ENCODE measurements at regions not wholly inside any gene's neighbourhood (a gene's known extent, or its start where the extent isn't known, plus 50 kb on each side); places are given as distances from the start of the nearest gene placed in this dataset.

DNA sequence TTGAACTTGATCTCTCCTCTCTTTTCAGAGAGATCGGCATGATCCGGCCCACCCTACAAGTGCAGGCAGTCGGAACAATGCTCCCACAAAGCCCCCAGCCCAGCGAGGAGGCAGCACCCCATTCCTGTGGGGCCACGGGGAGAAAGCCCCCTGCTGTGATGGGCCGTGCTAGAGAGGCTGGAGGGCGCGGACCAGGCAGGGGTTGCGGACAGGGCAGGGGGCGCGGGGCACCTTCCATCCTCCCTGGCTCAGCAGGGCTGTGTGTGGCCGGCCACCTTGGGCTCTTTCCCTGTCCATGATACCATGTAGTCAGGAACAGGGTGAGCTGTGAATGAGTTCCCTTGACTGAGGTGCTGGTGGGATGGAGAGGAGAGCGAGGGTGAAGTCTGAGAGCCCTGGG lies 379.8 kb downstream of the BRD1 start:
- TF ChIP-seq, protein P1, sequence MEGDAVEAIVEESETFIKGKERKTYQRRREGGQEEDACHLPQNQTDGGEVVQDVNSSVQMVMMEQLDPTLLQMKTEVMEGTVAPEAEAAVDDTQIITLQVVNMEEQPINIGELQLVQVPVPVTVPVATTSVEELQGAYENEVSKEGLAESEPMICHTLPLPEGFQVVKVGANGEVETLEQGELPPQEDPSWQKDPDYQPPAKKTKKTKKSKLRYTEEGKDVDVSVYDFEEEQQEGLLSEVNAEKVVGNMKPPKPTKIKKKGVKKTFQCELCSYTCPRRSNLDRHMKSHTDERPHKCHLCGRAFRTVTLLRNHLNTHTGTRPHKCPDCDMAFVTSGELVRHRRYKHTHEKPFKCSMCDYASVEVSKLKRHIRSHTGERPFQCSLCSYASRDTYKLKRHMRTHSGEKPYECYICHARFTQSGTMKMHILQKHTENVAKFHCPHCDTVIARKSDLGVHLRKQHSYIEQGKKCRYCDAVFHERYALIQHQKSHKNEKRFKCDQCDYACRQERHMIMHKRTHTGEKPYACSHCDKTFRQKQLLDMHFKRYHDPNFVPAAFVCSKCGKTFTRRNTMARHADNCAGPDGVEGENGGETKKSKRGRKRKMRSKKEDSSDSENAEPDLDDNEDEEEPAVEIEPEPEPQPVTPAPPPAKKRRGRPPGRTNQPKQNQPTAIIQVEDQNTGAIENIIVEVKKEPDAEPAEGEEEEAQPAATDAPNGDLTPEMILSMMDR (IDR thresholded peaks at IDR 0.05), result no peak
- TF ChIP-seq POLR2A (IDR thresholded peaks at IDR 0.05) (no peak), POLR2AphosphoS5 (IDR thresholded peaks at IDR 0.05) (no peak), EP300 (IDR thresholded peaks at IDR 0.05) (no peak)
